ENCODE measurements at regions not wholly inside any gene's neighbourhood (a gene's known extent, or its start where the extent isn't known, plus 50 kb on each side); places are given as distances from the start of the nearest gene placed in this dataset.
"Not testable (repeated sequence)": the region's sequence is repeated elsewhere in the genome, so short reads cannot be mapped to it uniquely, and the experiment has no call there.

DNA sequence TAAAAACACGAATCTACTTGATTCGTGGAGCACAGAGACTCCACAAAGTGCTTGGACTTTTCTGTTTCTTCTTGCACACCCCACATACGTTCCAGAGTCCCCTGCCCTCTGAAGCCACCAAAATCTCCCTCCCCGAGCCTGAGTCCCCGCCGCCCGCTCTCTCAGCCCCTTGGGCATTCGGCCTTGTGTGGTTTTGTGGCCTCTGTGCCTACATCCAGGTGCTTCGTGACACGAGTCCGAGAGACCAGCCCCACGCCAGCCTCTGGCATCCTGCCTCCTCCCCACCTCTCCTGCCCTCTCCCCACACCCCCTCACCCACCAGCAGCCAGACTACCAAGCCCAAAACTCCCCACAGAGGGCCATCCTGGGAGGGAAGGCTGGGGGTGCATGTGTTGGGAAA lies 87.8 kb upstream of the PPP1R26 start:
- DNase-seq: no peak

GRCh38 chr9:135392511-135392910 lies 87.1 kb upstream of the PPP1R26 start:
- DNase-seq: no peak

DNA sequence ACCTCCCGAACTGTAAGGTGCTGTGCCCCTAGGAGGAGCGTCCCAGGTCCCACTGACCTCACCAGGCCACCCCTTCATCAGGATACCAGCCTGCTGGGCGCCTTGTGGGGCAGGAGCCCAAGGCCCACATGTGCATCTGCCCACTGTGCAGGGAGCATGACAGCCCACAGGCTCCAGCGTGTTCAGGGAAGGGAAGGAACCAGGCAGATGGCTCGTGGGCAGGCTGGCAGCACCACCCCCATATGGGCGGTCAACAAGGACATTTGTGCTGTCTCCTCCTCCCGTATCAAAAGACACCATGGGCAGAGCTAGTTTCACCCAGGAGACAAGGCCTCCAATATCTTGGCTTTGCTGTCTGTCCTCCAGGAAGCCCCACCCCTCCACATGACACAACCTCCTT lies 85.5 kb upstream of the PPP1R26 start:
- DNase-seq: no peak

- no peak for DNase-seq
These were observed 84.6 kb upstream of the PPP1R26 start for GRCh38 chr9:135394699-135395645.

DNA sequence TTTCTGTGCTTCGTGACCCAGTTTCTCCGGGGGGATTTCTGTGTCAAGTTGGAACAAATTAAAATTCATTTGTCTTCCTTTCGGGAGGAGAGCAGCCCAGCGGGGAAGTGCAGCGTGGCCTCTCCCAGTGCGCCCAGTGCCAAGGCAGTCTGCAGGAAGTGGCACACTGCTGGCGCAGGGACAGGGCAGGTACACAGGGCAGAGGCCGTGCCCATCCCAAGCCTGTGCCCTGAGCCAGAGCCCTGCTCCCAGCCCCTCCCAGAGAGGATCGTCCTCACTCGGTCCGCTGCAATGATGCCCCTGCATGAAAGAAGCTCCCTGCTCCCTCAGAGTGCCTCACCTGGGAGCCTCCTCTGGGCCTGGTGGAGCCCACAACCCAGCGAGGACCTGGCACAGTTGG lies 82.4 kb upstream of the PPP1R26 start:
- no peak for DNase-seq

- no peak for DNase-seq
These were observed 80.5 kb upstream of the PPP1R26 start for GRCh38 chr9:135399000-135399649.

DNA sequence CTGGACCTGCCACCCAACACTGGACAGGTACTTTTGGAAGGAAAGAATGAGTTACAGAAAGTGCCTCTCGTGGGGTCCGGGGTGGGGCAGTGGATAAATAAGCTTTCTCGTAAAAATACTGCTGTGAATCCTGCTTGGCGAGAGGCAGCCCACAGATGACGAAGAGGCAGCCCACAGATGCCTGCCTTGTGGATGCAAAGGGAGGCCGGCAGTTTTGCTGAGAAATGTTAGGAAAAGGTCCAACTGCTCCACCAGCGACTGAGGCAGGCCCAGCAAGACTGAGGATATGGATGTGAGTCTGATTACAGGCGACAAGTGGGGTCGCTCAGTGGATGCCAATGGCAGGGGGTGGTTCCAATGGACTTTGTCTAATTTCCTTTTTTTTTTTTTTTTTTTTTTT lies 79.1 kb upstream of the PPP1R26 start:
- no peak for DNase-seq

- no peak for DNase-seq
These were observed 78.4 kb upstream of the PPP1R26 start for GRCh38 chr9:135401218-135401617.

DNA sequence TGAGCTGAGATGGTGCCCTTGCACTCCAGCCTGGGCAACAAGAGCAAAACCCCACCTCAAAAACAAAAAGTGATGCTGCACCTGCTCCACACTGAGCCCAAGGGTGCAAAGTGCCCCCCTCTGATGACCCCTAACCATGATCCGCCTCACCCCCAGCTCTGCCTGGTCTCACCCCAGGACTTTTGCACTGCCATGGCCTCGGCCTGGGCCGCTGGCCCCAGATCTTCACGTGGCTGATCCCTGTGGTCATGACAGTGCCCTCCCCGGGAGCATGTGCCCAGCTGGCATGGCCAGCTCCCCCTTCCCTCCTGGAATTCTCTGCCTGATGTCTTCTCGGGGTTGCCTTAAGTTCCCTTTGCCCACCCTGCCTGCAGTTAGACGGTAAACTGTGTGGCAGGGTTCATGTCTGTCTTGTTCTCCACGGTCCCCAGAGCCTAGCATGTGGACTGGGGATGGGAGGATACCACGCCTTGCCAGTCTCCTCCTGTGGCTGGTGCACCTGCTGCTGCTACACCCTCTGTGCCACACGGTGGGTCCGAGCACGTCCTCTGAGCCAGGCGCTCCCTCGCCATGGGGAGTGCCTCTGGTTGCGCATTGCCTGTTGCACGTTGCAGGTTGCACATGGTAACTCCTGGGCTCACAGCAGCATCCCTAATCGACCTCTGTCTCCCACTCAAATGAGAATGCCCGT lies 77.4 kb upstream of the PPP1R26 start:
- DNase-seq: no peak

DNA sequence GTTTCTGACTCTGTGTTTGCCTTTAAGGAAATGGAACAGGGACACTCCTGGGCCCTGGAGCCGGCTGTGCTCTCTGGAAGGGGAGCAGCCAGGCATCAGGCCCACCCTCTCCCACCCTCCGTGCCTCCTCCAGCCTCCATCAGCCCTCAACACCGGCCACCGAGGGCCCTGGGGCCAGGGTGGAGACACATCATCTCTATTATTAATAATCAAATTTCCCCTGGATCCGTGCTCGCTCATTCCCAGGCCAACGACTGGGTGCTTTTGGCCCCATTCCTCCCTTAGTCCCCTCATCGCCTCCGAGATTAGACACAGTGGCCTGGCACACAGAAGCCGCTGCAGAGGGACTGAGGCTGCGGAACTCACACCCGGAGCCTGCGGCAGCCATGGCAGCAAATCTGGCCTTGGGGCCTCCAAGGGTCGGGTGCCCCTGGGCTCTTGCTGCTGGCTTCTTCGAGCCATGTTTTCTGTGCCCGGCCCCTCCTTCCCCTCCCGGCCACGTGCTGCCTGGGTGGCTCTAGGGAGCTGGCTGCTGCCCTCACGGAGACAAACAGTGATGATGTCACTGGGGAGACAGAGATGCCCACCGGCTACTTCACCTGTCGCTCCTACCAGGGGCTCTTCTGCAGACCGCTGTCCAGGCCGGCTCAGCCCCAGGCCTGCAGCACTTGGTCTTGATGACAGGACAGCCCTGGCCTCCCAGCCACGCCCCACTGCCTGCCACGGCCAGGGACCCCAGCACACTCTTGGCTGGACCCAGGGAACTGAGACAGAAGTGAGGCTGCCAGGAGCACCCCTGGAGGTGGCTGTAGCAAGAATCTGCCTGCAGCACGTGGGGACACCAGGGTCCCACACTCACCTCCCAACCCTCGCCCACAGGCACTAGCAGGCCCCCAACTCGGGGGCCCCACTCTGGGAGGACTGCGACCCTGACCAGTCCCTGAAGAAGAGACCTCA lies 76.6 kb upstream of the PPP1R26 start:
- DNase-seq: no peak

DNA sequence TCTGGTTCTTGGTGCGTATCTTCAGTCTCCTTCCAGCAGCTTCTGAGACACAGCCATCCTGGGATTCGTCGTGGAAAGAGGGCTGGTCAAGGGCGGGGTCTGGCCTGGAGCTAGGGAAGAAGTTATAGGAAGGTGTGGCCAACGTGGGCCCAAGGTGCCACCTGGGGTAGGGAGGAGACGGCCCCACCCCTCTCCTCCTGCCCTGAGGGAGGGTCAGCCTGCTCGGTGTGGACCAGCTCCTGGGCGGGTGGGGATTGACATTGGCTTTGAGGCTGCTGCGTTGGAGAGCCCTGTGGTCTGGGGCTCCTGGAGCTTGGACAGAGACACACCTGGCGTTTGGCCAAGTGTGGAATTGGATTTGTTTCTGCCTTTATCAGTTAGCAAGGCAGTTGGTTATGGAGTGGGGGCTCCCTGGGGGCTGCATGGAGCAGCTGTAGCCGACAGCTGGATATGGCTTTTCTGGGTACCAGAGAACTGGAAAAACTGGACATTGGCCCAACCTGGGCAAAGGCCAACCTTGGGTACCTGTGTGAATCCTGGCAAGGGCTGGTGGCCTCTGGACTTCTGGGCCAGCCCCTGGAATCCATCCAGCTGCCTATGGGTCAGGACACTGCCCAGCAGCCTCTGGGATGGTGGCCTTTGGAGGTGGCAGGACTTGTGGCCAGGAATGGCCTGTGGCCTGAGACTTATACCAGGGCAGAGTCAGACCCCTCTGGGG lies 75.7 kb upstream of the PPP1R26 start:
- DNase-seq: no peak

DNA sequence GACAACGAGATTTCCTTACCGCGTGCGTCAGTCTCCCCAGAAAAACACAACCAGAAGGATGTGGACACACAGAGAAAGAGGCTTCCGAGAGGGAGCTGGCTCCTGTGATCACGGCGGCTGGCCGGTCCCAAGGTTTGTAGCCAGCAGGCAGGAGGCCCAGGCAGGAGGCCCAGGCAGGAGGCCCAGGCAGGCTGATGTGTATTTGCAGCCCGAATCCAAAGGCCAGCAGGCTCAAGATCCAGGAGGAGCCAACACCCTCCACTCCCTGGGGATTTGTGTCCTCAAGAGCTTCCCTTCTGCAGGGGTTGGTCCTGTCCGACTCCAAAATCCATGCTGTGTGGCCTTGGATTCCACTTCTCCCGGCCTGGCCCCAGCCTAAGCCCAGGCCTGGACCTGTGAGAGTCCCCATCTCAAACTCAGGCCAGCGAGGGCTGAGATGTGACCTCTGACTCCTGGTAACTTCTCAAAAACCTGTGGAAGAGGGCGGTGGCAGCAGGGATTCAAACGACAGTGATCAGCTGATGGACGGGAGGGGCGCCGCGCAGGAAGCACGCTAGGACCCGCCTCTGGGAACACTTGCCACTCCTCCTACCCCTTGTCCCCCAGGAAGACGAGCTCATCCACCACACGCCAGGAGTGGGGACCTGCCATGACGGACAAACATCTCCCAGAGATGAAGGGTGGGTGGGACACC lies 75.0 kb upstream of the PPP1R26 start:
- DNase-seq: no peak

DNA sequence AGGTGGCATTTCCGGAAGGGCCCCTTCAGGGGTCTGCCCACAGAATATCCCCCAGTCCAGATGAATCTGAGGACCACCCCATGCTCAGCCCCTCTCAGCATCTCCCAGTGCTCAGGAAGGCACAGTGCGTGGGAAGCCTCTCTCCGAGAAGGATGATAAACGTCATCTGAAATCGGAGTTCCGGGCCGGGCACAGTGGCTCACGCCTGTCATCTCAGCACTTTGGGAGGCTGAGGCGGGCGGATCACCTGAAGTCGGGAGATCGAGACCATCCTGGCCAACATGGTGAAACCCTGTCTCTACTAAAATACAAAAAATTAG lies 74.5 kb upstream of the PPP1R26 start:
- not testable (repeated sequence) for DNase-seq

DNA sequence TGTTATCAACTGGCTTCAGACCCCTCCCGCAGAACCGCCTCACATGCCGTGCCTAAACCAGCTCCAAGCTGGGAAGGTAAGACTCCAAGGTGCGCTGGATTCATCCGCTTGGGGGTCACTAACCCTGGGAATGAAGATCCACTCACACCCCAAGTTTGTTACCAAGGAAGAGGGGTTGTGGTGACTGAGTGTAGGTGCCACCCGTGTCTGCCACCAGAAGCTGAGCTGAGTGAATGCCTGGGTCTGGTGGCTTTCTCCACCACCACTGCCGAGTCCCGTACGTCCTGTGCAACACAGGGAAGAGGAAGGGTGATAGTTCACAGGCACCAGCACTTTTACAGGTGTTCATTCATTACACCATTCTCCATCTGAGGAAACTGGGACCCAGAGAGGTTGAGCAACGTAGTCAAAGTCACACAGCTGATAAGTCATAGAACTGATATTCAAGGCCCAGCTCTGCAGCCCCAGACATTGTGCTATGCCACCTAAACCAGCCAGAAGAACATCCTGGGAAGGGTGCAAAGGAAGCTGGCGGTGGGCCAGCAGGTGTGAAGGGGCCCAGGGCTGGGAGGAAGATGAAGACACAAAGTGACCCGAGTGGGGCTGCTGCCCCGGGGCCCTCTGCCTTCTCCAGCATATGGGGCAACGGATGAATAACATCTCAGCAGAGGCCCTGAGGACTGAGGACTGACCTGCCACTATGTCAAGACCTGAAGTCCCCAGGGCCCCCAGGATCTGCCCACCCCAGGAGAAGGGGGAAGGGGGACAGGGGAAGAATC lies 70.9 kb upstream of the PPP1R26 start:
- DNase-seq: no peak

DNA sequence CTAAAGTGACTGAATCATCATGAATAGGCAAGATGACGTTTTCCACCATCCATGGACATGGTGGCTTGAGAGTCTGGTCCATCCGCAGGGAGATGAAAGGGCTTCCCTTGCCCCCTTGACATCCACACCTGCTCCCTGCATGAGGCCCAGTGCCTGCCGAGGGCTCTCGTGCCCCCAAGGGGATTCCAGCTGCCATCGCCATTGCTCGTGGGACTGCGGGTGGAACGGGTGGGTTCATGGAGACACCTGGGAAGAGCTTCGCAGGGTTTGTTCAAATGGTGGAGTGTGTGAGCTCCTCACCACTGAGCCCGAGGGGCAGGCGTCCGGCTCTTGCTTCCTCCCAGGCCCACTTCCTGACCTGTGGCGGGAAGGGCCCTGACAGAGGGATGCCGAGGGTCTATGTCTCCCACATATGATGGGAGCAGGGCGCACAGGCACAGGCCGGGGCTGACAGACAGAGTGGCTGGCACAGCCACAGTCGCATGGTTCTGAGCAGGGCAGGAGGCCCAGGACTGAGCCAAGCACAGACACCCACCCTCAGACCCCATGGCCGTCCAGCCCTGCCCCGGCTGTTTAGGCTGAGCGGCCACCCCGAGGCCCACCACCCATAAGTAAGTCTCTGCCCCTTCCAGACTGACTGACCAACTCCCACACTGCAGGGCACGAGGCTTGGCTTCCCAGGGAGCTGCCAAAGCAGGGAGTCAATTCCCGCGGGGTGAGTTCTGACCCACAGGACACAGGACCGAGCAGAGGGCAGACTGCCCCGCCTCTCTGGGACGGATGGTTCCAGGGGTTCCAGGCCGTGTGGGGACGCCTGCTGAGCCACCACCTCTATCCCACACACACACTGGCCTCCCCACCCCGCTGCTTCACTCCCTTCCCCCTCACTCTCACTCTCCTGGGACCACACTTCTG lies 70.0 kb upstream of the PPP1R26 start:
- DNase-seq: no peak

GRCh38 chr9:135410421-135410820 lies 69.2 kb upstream of the PPP1R26 start:
- DNase-seq: no peak

DNA sequence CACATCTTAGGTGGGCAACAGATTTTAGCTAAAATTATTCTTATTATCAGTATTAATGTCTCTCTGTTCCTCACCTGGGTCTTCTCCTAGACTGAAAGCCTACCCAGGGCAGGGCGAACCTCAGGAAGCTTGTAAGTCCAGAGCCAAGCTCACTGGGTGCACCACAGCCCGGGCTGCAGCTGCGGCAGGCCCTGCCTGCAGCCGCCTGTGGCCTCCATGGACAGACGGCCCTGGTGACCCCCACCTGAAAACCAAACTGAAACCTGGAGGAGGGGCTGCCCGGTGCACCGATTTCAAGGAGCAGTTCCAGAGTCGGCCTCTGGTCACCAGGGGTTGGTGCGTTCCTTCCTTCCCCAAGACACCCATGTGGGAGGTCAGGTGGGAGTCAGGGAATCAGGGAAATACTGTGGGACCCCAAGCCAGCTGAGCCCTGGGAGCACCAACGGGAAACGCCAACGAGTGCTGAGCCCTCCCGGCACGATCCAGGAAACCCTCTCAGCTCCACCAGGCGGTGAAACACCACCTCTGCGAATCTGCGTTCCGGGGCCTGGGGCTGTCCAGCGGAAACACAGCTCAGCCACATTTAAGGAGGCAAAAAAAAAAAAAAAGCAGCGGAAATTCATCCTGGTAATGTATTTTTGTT lies 68.6 kb upstream of the PPP1R26 start:
- DNase-seq: no peak

GRCh38 chr9:135411605-135412004 lies 68.0 kb upstream of the PPP1R26 start:
- not testable (repeated sequence) for DNase-seq

Data from Kasumi-1 (cell line).